K562 (cell line): ENCODE measurements at regions not wholly inside any gene's neighbourhood (a gene's known extent, or its start where the extent isn't known, plus 50 kb on each side); places are given as distances from the start of the nearest gene placed in this dataset.

ENCODE experiments used
- ATAC-seq: fragments of 200-7000 bp; cut with Tn5 transposase; 3 replicates; pipeline ENCODE4 v1.9.1; 2020; ENCODE audit warnings: moderate library complexity
- BruUV-seq: library from RNA; stranded (reverse); fragments of 400-500 nt; replicated peaks from 2 replicates; lab custom pipeline; 2021; lab: Mats Ljungman, UMichigan
- CTCF ChIA-PET: fragments of 300-600 bp; formaldehyde crosslinking; extraction: SDS; loops from one replicate; lab custom pipeline; 2021; ENCODE audit warnings: low intra/inter-chr PET ratio; lab: Yijun Ruan, JAX
- POLR2A ChIA-PET: fragments of 300-600, 350-650 bp; sonication (Branson Sonifier 250); formaldehyde crosslinking; extraction: SDS; loops from one replicate; lab custom pipeline; 2021; ENCODE audit warnings: antibody characterized with exemption, inconsistent platforms; lab: Yijun Ruan, JAX
- DNase-seq, 4 experiments: peaks; one replicate each; pipeline versions ENCODE4 v3.0.0 to v3.0.0-alpha.2; 2011 to 2018; ENCODE audit warnings: low spot score in 3 of 4, mixed read lengths in 3 of 4; ENCODE audit errors: extremely low read depth in 1 of 4
- FAIRE-seq: peaks from 2 replicates; lab custom pipeline; 2011; peaks lifted over from hg19 to GRCh38; lab: Jason Lieb, UNC
- H2AFZ ChIP-seq: 2 replicates; pipeline ENCODE4 v1.6.0; 2011; ENCODE audit warnings: low read depth, low read length, control low read depth, inconsistent platforms
- H3K27ac ChIP-seq: fragments of 200-600 bp; 3 replicates; pipeline ENCODE4 v1.8.0; 2011; ENCODE audit warnings: low read depth, mild to moderate bottlenecking, control low read depth, inconsistent platforms, low read length, moderate library complexity, mixed read lengths; ENCODE audit errors: extremely low read depth
- H3K27me3 ChIP-seq, 2 experiments: fragments of 300-600 bp in 1 of 2; 2 replicates in 1 of 2; 3 replicates in 1 of 2; pipeline versions ENCODE4 v1.6.0 to v1.8.0; 2011; ENCODE audit warnings: inconsistent platforms in 2 of 2, low read length in 2 of 2, mild to moderate bottlenecking in 1 of 2, mixed read lengths in 1 of 2, moderate library complexity in 1 of 2; ENCODE audit not compliant: control insufficient read depth in 2 of 2, insufficient read depth in 2 of 2
- H3K36me3 ChIP-seq: fragments of 300-600 bp; 3 replicates; pipeline ENCODE4 v1.8.0; 2011; ENCODE audit warnings: mild to moderate bottlenecking, low read length, inconsistent platforms; ENCODE audit not compliant: control insufficient read depth, insufficient read depth
- H3K4me1 ChIP-seq, 2 experiments: fragments of 200-600 bp in 1 of 2; replicated peaks in 1 of 2; 2 replicates in 1 of 2; 3 replicates in 1 of 2; pipeline versions ENCODE4 v1.5.1 to v1.8.0; 2011; ENCODE audit warnings: inconsistent platforms in 2 of 2, low read length in 2 of 2, mild to moderate bottlenecking in 1 of 2, mixed read lengths in 1 of 2, moderate library complexity in 1 of 2; ENCODE audit not compliant: control insufficient read depth in 2 of 2, insufficient read depth in 2 of 2
- H3K4me2 ChIP-seq: 2 replicates; pipeline ENCODE4 v1.6.1; 2011; ENCODE audit warnings: low read length, control low read depth, inconsistent platforms, mixed read lengths; ENCODE audit not compliant: insufficient read depth
- H3K4me3 ChIP-seq: fragments of 200-600 bp; sonication (generic), shearing (Covaris generic); 2 replicates; pipeline ENCODE4 v1.5.1; 2016; ENCODE audit warnings: control low read depth, inconsistent platforms
- H3K79me2 ChIP-seq: fragments of 200-600 bp; 3 replicates; pipeline ENCODE4 v1.8.0; 2011; ENCODE audit warnings: low read length, inconsistent platforms; ENCODE audit not compliant: control insufficient read depth, insufficient read depth
- H3K9ac ChIP-seq, 2 experiments: 2 replicates each; pipeline versions ENCODE4 v1.6.0 to v1.6.1; 2011; ENCODE audit warnings: low read depth in 2 of 2, low read length in 2 of 2, control low read depth in 1 of 2, inconsistent platforms in 1 of 2, mild to moderate bottlenecking in 1 of 2, mixed read lengths in 1 of 2; ENCODE audit not compliant: insufficient read depth in 1 of 2
- H3K9me1 ChIP-seq: one replicate; pipeline ENCODE4 v1.6.0; 2011; ENCODE audit warnings: inconsistent platforms, mild to moderate bottlenecking, low read length, moderate library complexity; ENCODE audit not compliant: control insufficient read depth, insufficient read depth
- H3K9me3 ChIP-seq: replicated peaks from 2 replicates; pipeline ENCODE4 v1.5.1; 2011; ENCODE audit warnings: low read depth, low read length, inconsistent platforms; ENCODE audit not compliant: control insufficient read depth, insufficient read depth
- H4K20me1 ChIP-seq: replicated peaks from 2 replicates; pipeline ENCODE4 v1.6.1; 2011; ENCODE audit warnings: low read length, inconsistent platforms, mixed read lengths; ENCODE audit not compliant: control insufficient read depth, insufficient read depth
- BDP1 ChIP-seq: IDR thresholded peaks from 3 replicates; pipeline ENCODE4 v1.6.1; 2011; ENCODE audit not compliant: insufficient read length, insufficient read depth
- CBX5 ChIP-seq: IDR thresholded peaks from 2 replicates; pipeline ENCODE4 v1.6.1; 2014; ENCODE audit warnings: low read depth, borderline replicate concordance
- CREBBP ChIP-seq: IDR thresholded peaks from one replicate; pipeline ENCODE4 v1.6.1; 2012; ENCODE audit warnings: low read depth, mild to moderate bottlenecking, control low read depth, inconsistent platforms, low read length
- GTF2E2 ChIP-seq: fragments of 200-800 bp; sonication (Bioruptor generic); IDR thresholded peaks from 2 replicates; pipeline ENCODE4 v1.6.1; 2016; ENCODE audit warnings: missing genetic modification characterization, missing compliant biosample characterization
- HDAC8 ChIP-seq: fragments of 450-650 bp; IDR thresholded peaks from 2 replicates; pipeline ENCODE4 v1.6.1; 2016; ENCODE audit warnings: mild to moderate bottlenecking, missing genetic modification characterization, moderate library complexity, missing compliant biosample characterization
- JUNB ChIP-seq: fragments of 450-650 bp; formaldehyde crosslinking; conservative IDR thresholded peaks from 2 replicates; pipeline ENCODE4 v1.4.0; 2020; ENCODE audit warnings: mild to moderate bottlenecking
- RAD21 ChIP-seq, 2 experiments: fragments of 250-450 bp in 1 of 2; fragments of 450-650 bp in 1 of 2; sonication (Bioruptor Pico) in 1 of 2; formaldehyde crosslinking in 1 of 2; IDR thresholded peaks in 1 of 2; conservative IDR thresholded peaks in 1 of 2; 2 replicates each; pipeline versions ENCODE4 v1.4.0 to v1.8.0; 2020 to 2022; ENCODE audit warnings: mild to moderate bottlenecking in 2 of 2, moderate library complexity in 1 of 2
- RBBP5 ChIP-seq: fragments of 200-600 bp; sonication (generic); IDR thresholded peaks from 2 replicates; pipeline ENCODE4 v1.6.1; 2012; ENCODE audit warnings: borderline replicate concordance, mild to moderate bottlenecking, low read length, control low read depth, inconsistent platforms; ENCODE audit not compliant: insufficient read depth, poor library complexity, severe bottlenecking
- RBM15 ChIP-seq: fragments of 200-400 bp; formaldehyde crosslinking; IDR thresholded peaks from 2 replicates; pipeline ENCODE4 v1.6.1; 2018; ENCODE audit warnings: mild to moderate bottlenecking, low read length, moderate library complexity; ENCODE audit not compliant: insufficient read depth
- ZBTB43 ChIP-seq: sonication (generic); formaldehyde crosslinking; IDR thresholded peaks from 2 replicates; pipeline ENCODE4 v1.8.0; 2023; ENCODE audit warnings: mild to moderate bottlenecking, missing genetic modification reagents
- ZC3H8 ChIP-seq: fragments of 450-650 bp; IDR thresholded peaks from 2 replicates; pipeline ENCODE4 v1.6.1; 2017
- ZEB2 ChIP-seq: fragments of 450-650 bp; IDR thresholded peaks from 2 replicates; pipeline ENCODE4 v1.6.1; 2016
- ZNF143 ChIP-seq: sonication (generic); formaldehyde crosslinking; IDR thresholded peaks from 2 replicates; pipeline ENCODE4 v1.9.0; 2022; ENCODE audit warnings: mild to moderate bottlenecking, missing genetic modification reagents
- ZNF398 ChIP-seq: fragments of 250-450 bp; sonication (Bioruptor Pico); IDR thresholded peaks from 2 replicates; pipeline ENCODE4 v1.8.0; 2021; ENCODE audit warnings: moderate library complexity, mild to moderate bottlenecking, inconsistent platforms
- WGBS: fragments of 100-300 bp; shearing (Covaris generic); methylation state at CpG from one replicate; pipeline ENCODE4 v1.1.6; 2016; ENCODE audit warnings: low coverage, mixed read lengths; ENCODE audit not compliant: insufficient coverage; ENCODE audit errors: missing lambda C conversion rate; 5-methylcytosine and 5-hydroxymethylcytosine counted together
- in situ Hi-C: fragments of 300-500 bp; cut with MboI; formaldehyde crosslinking; loops from 4 replicates; pipeline ENCODE4 v1.15.0; 2018; ENCODE audit warnings: inconsistent platforms, mixed read lengths
- intact Hi-C: fragments of 100-400 bp; cut with micrococcal nuclease; formaldehyde crosslinking; loops from 2 replicates; pipeline ENCODE4 v1.14.2; 2022

GRCh38 chr2:217330647-217331046 lies 470.8 kb upstream of the TNP1 start:
- ATAC-seq (no peak), DNase-seq (no peak), FAIRE-seq (no peak)
- in situ Hi-C loops (no loop called here), intact Hi-C loops (no loop called here)
- Histone ChIP-seq H3K79me2 (no peaks in the 10 kb centered on the region), H3K9ac (no peak overlapping the region), H3K36me3 (no peaks in the 10 kb centered on the region), H3K4me1 (no peaks in the 10 kb centered on the region), H3K4me3 (no peak overlapping the region), H3K27me3 (no peaks in the 10 kb centered on the region), H3K9me1 (no peaks in the 10 kb centered on the region), H3K4me2 (no peak overlapping the region), H4K20me1 (no peaks in the 10 kb centered on the region), H3K9me3 (no peaks in the 10 kb centered on the region), H3K27ac (no peak overlapping the region), H2AFZ (no peak overlapping the region)
- TF ChIP-seq CREBBP (no peak), RAD21 (CRISPR knock-in tag; conservative IDR thresholded peaks at IDR 0.05 in 1 of 2, IDR thresholded peaks at IDR 0.05 in 1 of 2) (peak; percentile 22 to 29; a peak in 2 of 4 replicates)
- POLR2A ChIA-PET, result no interaction called here
- CTCF ChIA-PET, result no interaction called here
- 50% methylated on average over 9 of the region's 9 CpGs for WGBS
- BruUV-seq, result no TSS peak

- Histone ChIP-seq H3K4me1 (no peaks in the 10 kb centered on the region), H3K27ac (no peak overlapping the region), H2AFZ (no peak overlapping the region), H3K79me2 (no peaks in the 10 kb centered on the region), H3K27me3 (no peaks in the 10 kb centered on the region), H3K4me2 (no peak overlapping the region), H3K36me3 (no peaks in the 10 kb centered on the region), H3K4me3 (no peak overlapping the region)
- POLR2A ChIA-PET, result no interaction called here
- ATAC-seq, result no peak
- TF ChIP-seq RBM15, result no peak
- no peak for TF ChIP-seq JUNB (CRISPR knock-in tag)
- no peak for TF ChIP-seq BDP1
- TF ChIP-seq ZNF398 (CRISPR knock-in tag), result no peak
- TF ChIP-seq ZC3H8, result no peak
- TF ChIP-seq RBBP5, result no peak
- no peak for TF ChIP-seq ZNF143 (CRISPR knock-in tag)
- no peak for TF ChIP-seq GTF2E2
- TF ChIP-seq CBX5, result no peak
- no peak for TF ChIP-seq HDAC8 (tag)
- TF ChIP-seq ZBTB43, result no peak
- no peak for TF ChIP-seq ZEB2
- TF ChIP-seq, all 486 proteins: peak for 0
- WGBS, result 6% methylated on average over 4 of the region's 4 CpGs
- Histone ChIP-seq H3K9me1 (no peaks in the 10 kb centered on the region), H4K20me1 (no peaks in the 10 kb centered on the region), H3K9me3 (no peaks in the 10 kb centered on the region), H3K9ac (no peak overlapping the region)
- in situ Hi-C loops, result no loop called here
- BruUV-seq, result no TSS peak
- no peak for FAIRE-seq
- CTCF ChIA-PET, result no interaction called here
- intact Hi-C loops, result no loop called here
- DNase-seq, result no peak
Observed at GRCh38 chr2:217329023-217329431, 469.2 kb upstream of the TNP1 start.
